HT-29 (cell line): ENCODE measurements at regions not wholly inside any gene's neighbourhood (a gene's known extent, or its start where the extent isn't known, plus 50 kb on each side); places are given as distances from the start of the nearest gene placed in this dataset.
"Not testable (repeated sequence)": the region's sequence is repeated elsewhere in the genome, so short reads cannot be mapped to it uniquely, and the experiment has no call there.

ENCODE experiments used
- DNase-seq: peaks from one replicate; pipeline ENCODE4 v3.0.0-alpha.2; 2015; ENCODE audit warnings: low spot score

DNA sequence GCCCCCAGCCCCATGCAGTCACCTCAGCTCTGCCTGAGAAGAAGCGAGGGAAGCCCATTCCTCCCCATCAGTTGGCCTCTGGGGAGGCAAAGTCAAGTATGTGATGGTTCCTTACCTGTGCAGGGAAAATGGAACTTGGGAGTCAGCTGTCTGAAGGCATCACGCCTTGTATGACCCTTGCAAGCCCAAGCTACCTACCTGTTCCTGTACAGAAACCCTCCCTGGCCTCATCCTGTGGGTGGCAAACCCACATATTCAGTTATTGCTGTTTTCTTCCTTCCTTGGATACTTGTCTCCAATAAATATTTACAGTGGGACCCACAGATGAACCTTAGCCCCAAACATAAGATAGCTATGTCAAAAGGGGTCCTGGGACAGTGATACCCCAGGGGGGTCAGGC lies 92.2 kb upstream of the MLN start:
- no peak for DNase-seq

DNA sequence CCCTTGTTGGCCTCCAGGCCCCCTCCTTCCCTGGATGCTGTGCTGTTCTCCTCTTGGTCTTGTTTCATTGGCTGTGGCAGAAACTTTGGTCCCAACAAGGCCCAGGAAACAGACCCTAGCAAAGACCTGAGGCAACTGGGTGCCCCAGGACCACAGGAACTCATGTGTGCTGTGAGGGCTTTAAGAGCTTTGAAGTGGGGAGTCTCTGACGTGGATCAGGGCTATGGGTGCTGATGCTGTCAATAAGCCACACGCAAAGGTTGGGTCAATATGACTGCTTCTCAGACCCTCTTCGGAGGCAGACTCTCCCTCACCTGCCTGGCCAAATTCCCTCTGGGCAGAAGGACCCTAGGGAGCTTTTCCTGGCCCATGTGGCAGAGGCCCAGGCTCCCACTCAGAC lies 91.5 kb upstream of the MLN start:
- DNase-seq: no peak

DNA sequence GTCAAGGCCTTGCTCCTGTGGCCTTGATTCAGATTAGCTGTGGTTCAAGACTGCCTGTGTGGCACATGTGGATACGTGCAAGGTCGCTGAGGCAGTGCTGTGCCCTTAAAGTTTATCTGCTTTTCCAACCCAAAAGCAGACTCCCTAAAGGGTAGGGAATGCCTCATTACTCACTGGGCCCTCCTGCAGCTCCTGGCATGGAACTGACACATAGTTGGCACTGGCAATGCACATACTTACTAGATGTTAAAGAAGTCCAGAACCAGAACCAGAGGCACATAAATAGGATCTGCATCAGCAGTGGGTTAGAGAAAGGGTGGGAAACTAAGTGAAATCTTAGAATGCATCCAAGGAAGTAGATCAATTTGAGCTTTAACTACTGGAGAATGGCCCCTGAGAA lies 90.6 kb upstream of the MLN start:
- DNase-seq: no peak

DNA sequence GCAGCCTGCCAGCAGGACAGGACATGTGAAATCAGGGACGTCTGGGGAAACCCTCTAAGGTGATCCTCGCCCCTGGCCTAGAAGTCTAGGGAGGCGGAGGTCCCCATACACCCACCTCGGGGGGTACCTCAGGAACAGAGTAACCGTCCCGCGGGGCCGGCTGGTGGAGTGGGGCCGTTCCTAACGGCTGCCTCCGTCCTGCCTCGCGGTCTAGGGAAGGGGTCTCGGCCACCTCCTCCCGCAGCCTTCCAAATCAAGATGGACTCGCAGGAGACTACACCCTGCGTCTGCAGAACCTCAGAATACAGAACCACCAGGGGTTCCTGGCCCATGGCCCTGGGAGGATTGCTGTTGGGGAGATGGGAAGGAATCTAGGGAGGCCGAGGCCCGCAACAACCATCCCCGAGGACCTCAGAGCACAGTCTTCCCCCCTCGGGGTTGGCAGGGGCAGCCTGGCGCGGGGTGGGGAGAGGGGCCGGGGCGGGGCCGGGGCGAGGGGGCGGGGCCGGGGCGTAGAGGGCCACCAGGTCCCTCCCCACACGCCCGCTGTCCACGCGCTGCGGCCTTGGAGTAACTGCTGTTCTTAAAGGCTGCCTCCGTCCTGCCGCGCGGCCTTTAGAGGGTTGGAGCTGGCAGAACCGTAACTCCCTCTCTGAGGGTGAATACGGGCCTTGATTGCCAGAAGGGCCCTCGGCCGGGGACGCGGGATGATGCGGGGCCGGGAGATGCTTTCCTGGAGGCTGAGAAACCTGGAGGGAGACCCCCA lies 89.0 kb upstream of the MLN start:
- no peak for DNase-seq

DNA sequence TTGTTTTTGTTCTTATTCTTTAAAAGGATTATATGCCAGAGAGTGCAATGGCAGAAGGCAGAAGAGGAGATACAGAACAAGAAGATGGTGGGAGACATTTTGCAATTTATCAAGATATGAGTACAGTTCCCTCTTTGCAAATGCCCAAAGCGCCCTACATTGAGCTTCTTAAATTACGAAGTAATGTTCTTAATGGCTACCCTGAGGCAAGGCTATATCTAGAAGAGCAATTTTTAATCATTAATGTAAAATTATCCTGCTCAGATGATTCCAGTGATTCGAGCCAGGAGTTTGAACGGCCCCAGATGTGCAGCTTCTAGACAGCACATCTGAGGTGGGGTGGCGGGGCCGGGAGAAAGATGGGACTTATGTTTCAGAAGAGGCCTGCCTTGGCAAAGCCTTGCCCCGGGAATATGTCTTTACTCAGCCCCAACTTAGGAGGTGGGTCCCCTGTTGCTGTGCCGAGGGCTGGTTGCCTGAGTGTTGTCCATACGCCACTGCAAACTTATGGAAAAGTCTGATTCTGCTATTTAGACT lies 84.9 kb upstream of the MLN start:
- no peak for DNase-seq

DNA sequence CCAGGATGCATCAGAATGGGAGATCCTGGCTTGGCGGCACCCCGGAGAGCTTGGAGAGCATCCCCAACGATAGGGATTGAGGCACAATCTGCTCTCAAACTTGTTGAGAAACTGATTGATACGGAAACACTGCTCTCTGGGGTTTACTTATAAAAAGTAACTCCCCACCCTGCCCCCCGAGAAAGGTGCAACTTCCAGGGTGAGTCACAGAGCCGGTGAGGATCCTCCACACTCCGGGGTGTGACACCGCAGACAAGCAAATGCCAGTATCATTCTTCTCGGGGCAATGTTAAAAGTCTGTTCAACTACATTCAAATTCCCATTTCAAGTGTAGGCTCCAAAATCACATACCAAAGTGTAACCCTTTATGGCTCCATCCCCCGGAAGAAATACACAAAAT lies 84.4 kb upstream of the MLN start:
- no peak for DNase-seq

DNA sequence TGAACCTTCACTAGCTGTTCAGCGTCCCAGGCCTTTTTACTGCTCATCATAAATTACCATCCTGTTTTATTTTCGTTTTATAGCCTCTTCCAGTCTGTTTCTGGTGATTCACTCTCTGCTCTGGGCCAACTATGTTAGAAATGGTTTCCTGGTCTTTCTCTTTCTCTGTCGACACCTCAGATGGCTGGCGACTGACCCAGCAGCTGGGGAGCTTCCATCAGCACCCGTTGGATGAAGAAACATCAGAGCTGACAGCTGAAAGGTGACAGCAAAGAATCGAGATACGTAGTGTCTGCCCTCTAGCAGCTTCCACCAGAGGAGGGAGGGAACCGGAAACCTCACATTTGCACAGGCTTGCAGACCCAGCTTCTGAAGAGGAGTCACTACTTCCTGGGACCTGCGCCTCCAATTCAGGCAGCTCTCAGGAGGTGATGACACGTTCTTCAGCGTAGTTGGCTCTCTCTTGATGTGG lies 82.9 kb upstream of the MLN start:
- no peak for DNase-seq

DNA sequence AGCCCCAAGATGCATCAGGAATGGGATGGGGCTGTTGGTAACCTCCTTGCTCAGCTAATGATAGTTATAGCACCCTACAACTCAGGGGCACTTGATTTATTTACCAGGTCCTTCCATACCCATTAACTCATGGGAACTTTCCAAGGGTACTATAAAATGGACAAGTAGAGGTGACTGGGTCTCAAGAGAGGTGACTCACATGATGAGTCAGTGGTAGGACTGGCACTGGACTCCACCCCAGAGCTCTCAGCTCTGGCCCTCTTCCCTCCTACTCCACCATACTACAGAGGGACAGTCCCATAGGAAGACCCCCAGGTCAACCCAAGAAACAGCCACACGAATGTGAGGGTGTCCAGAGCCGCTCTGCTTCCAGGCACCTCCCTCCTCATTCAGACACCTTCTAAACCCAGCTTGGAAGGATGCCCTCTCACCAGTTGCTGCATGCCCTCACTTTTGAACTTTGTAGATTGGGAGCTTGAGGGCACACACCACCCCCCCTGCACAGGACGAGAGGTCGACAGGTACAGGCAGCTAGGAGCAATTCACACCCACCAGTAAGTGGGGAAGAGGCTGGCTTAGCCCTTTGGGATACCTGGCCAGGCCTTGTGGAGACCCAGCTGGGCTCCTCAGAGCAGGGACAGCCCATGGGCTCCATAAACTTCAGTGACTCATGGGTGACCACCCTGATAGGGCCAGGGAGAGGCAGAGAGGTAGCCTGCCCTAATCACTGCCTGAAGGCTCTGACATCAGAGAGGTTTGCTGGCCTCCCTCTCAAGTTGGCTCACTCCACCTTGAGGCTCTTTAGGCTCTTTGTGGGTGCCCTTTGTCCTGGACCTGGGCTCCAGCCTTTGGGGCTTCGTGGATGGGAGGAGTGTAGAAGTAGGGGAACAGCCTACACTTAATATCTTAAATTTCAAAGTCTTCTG lies 81.6 kb upstream of the MLN start:
- peak; percentile 5 for DNase-seq

DNA sequence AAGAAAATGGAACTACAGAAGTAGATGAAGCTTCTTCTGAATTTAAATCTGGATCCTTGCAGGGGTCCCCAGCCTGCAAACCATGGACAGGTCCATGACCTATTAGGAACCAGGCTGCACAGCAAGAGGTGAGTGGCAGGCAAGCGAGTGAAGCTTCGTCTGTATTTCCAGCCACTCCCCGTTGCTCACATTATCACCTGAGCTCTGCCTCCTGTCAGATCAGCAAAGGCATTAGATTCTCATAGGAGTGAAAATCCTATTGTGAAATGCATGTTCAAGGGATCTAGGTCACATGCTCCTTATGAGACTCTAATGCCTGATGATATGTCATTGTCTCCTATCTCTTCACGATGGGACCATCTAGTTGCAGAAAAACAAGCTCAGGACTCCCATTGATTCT lies 79.8 kb upstream of the MLN start:
- not testable (repeated sequence) for DNase-seq

DNA sequence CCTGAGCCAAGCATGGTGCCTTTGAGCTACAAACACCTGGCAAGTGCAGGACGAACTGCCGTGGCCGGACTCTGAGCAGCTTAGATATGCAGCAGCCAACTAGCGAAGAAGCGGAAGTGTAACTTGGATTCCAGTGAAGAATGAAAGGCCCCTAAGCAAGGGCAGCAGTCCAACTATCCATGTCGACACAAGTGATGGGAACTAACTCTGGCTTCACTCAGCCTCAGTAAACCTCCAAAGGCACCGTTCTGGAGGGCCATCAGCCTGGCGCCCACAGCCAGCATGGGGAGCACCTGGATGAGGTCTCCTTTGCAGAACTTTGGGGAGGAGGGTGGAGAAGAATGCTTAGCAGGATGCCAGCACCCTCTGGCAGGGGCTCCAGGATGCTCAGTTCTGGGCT lies 78.4 kb upstream of the MLN start:
- DNase-seq: no peak

DNA sequence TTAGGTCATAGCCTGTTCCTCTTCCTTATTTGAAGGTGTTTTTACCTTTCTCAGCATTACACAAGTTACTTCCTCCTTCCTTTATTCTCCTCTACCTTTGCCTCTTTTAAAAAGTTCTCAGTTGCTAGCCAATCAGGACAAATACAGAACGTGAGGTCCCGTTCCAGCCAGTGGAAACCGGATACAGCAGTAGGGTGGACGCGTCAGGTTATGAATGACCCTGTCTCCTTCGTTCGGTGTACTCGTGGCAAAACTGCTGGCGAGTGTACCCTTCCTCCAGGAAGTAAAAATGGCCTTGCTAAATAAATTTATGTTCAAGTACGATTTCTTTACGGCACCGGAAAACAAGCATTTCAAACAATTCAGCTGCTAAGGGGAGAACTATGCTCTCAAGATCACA lies 77.0 kb upstream of the MLN start:
- no peak for DNase-seq

DNA sequence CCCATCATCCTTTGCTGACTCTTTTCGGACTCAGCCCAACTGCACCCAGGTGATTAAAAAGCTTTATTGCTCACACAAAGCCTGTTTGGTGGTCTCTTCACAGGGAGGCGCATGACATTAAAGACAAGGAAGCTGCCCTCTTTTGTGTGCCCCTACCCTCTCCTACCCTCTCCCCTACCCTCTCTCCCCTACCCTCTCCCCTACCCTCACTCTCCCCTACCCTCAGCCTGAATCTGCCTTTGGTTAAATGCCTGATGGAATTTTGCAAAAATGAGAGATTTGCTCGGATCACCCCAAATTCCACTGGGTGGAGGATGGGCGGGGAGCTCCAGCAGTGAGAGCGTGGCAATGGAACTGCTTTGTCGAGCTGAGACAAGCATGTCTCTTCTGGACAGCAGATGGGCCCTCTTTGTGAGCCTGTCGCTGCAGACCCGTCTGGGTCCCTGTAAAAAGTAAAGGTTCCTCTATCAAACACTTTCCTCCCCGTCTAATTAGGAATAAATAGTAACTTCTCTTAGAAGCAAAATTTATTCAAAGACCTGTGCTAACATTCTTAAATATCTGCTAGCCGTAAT lies 76.4 kb upstream of the MLN start:
- no peak for DNase-seq

DNA sequence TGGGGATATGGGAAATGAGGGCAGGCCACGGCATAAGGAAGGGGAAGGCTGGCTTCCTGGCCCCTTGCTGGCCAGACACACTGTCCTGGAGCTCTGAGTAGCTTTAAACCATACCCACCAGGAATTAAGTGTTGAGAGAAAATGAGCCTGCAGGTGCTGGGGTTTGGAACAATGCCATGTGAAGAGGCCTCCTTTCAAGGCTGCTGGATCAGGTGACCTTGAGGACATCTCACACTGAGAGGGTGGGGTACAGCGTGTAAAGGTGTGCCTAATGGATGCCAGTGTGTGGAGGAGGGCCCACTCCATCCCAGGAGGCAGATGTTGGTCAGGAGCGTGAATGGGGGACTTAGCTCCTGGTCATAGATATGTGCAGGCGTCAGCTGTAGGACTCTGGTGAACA lies 74.8 kb upstream of the MLN start:
- no peak for DNase-seq

DNA sequence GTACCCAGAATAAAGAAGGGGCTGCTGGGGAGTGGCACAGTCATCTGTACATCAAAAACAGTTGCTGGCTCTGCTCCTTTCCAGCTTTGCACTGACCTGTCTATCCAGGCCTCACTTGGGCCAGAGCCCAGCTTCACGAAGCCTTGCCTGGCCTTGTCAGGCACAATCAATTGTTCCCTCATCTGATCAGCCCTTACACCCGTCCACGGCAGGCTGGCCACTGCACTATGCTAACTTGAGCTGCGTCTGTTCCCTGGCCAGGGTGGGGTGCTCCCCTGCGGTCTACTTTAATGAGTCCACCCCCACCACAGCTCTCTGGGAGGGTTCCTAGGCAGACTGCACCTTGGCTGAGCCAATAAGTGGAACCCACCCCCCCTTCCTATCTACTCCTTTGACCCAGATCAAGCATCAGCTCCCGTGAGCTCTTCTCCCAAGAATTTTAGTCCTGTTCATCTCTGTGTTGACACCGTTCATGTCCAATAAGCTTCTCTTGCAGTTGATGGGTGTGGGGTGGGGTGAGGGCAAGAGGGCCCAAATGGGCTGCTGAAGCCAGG lies 74.3 kb upstream of the MLN start:
- no peak for DNase-seq

DNA sequence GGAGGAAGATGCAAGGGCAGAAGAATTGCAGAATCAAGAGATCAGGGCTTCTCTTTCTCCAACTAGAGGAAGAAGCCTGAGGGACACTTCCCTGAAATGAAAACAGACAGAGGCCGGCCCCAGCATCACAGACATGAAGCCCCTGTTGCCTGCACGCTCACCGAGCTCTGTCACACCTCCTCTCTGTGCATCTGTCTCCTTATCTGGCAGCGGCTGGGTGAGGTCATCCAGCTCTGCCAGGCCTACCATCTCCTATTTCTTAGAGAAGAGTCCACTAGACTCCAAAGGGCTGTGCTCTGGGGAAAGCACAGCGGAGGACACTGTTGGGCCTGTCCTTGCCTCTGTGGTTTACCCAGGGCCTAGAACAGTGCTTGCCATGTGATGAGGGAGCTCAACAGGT lies 71.9 kb upstream of the MLN start:
- DNase-seq: no peak

DNA sequence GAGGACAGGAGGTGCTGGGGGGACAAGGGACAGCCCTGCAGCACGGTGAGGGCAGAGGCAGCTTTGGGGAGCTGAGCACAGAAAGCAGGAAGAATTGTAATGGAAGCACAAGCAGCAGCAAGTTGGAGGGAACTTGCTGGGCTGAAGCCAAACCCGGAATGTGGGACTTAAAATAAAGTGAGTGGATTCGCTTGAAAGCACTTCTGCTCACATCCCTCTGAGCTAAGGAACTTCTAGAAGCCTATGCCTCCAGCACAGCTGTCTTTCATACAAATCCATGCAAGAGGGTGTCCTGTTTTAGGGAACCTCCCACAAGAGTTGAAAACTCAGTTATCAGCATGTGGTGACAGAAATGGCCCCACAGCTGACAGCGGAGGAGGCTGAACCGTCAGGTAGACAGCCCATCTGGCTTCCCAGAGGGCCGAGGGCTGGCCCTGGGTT lies 71.4 kb upstream of the MLN start:
- no peak for DNase-seq

DNA sequence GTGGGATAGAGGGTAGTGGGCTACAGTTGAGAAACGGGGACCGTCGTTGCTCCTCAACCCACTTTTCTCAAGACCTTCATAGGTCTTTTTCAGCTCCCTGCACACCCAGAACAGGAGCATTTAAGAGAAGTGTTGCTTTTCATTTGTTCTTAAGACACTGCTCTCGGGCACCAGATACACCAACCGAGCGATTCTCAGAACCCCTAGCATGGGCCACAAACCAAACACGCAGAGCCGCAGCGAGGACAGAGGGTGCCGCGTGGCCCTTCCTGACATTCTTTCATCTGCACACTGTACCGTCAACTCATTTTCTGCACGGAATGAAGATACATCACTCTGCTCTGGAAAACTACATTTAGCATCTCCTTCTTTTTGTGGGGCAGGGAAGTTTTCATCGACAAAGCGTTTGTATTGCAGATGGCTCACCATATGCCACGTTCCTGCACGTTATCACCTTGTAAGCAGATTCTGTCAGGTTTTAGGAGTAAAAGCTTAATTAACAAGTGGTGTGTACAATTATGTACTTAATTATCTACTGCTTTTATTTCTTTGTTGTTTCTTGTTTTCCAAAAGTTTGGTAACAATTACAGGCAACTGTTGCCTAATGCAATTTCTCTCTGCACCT lies 70.4 kb upstream of the MLN start:
- no peak for DNase-seq

DNA sequence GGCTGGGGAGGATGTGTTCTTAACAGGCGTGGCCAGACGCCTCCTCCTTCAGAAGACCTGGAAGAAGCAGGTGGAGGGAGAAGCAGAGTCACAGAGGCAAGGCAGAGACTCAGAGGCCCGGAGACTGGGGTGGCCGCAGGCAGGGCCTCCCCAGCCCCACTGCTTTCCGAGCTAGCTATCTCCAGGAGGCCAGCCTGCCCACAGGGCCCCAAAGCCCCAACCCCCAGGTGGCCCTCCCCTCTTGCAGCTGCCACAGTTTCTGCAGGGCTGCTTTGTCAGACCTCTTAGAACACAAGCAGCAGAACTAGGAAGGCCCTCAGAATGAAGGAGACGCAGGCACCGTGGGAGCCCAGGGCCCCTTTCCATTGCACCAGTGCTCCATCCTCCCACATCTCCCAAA lies 69.0 kb upstream of the MLN start:
- no peak for DNase-seq

DNA sequence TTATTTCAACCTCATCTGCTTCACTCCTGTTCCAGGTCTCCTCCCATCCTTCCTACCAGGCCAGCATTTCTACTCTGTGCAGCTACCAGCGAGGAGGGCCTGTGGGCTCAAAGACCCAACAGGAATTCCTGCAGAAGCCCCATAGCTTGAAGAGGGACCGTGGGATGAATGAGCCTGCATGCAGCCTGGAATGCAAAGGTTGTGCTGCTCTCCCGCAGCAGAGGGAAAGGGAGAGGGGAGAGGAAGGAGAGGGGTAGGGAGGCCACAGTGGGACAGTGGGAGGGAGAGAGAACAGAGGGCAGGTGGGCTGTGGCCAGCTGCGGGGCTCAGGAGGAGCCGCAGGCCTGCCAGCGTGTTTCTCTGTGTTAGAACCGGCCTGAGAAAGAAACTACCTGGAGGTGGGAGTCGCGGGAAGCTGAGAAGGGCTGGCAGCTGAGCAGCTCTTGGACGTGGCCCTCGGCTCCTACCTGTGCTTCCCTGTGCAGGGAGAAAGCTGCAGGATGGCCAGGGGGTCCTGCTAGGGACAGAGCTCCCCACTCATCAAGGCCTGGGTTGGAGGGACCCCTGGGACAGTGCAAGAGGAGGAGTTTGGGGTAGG lies 66.1 kb upstream of the MLN start:
- no peak for DNase-seq

DNA sequence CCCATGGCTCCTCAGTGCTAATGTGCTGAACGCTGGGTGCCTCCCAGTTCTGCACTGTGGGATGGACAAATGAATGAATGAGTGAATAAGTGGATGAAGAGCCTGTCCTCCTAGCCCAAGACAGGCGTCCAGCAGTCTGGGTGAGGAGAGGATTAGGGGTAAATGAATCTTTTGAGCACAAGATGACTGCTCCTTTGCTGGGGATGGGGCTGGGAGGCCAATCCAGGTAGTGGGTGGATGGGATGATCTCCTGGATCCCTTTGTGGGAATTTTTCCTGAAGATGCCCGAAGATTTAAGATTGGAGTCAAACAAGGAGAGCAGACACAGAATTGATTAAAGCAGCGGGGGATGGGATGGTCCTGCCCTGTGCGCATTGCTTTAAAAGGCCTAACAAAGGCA lies 65.3 kb upstream of the MLN start:
- no peak for DNase-seq

DNA sequence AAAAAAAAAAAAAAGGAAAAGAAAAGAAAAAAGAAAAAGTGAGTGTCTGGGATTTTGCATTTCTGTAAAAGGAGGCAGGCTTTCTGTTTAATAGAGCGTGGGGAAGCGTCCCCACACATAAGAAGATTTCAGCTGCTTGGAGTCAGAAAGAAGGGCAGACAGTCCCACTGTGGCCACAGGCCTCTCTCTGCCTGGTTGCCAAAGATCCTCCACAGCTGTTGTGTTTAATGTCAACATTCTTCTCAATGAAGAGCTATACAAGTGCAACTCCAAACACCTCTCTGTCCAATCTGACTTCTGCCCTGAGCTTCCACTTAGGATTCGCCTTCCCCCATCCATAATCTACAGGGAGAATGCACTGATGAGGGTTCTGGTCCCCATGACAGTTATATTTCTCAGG lies 64.3 kb upstream of the MLN start:
- no peak for DNase-seq
